Hematopoietic multipotent progenitor cell treated with erythropoietin and hydrocortisone succinate and interleukin-3 and kit ligand, for 8 days (in vitro differentiated cells): ENCODE measurements at regions not wholly inside any gene's neighbourhood (a gene's known extent, or its start where the extent isn't known, plus 50 kb on each side); places are given as distances from the start of the nearest gene placed in this dataset.
A peak's percentile ranks its signal among the peaks of the same experiment; 100 is the strongest.
"Not testable (repeated sequence)": the region's sequence is repeated elsewhere in the genome, so short reads cannot be mapped to it uniquely, and the experiment has no call there.

Experiments
- DNase-seq: peaks from one replicate; pipeline ENCODE4 v3.0.0-alpha.2; 2015

DNA sequence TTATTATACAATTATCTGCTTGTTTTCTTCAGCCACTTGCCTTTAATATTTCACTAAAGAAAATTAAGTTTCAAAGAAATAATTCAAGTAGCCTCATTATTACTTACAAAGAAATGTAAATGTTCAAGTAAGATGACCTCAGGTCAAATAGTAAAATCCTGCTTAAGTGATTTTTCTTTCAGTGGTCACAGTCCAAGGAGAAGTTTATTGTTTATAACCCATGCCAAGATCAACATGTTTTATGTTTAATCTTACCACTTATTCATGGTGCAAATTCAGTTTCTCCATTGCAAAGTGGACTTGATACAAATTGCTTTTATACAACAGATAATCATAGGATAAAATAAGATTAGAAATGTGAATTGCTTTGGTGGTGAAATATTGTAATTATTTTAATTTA, 370.2 kb upstream of the FLRT2 start:
- DNase-seq, result no peak

- no peak for DNase-seq
These were observed 364.9 kb upstream of the FLRT2 start for GRCh38 chr14:85165094-85165493.

DNA sequence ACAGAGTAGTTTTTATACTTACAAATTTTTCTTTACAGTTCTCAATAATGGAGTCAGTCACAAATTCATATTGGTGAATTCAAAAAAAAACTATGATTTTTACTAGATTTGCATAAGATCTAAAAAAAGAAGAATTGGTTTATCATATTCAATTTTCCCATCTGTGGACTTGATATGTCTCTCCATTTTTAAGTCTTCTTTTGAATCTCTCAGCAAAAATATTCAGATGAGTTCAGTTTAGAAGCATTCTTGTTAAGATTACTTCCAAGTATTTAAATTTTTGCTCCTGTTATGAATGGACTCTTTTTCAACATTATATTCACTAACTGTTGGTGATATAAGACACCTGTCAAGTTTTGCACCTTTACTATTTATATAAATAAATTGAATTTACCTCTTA, 360.6 kb upstream of the FLRT2 start:
- DNase-seq, result no peak

DNA sequence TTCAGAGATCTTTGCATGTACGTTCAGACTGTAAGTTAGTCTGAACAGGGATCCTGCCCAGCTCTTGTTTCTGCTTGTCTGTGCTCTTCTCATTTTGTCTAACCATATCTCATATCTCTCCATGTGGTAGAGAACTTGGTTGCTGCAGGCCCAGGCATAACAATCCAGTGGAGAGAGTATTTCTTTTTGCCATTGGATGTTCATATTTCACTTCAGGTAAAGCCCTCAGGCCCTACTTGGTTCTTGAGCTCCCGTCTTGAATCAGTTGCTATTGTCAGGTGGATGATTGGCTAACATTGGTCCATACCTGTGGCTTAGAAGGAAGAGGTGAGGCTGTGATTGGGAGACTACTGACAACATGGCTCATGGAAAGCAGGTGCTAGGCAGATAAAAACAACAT, 357.7 kb upstream of the FLRT2 start:
- no peak for DNase-seq

DNA sequence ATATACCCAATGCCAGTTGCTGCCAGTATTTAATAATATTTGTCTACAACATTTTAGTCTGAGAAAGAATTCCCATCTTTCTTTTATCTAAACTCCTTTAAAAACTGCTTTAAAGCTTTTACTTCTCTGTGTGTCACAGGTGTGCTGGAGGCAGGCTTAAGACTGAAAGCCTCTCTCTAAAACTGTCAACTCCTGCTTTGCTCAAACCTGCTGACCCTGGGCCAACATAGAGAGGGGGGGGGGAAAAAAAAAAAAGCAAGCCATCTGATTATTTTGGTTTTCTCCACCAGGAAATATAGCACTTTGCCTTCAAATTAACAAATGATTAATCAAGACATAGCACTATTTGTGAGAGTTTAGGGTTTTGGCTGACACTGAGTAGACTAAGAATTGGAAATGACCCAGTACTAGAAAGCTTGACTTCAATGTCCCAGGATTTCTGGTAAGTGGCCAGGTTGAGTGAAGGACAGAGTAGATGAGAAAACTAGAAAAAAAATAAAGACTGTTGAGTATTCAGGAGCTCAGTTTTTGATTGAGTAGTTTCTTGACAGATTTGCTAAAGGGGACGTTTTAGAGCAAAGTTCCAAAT, 357.0 kb upstream of the FLRT2 start:
- no peak for DNase-seq

- no peak for DNase-seq
These were observed 354.4 kb upstream of the FLRT2 start for GRCh38 chr14:85175556-85175955.

- DNase-seq, result no peak
These were observed 351.1 kb upstream of the FLRT2 start for GRCh38 chr14:85178864-85179263.

DNA sequence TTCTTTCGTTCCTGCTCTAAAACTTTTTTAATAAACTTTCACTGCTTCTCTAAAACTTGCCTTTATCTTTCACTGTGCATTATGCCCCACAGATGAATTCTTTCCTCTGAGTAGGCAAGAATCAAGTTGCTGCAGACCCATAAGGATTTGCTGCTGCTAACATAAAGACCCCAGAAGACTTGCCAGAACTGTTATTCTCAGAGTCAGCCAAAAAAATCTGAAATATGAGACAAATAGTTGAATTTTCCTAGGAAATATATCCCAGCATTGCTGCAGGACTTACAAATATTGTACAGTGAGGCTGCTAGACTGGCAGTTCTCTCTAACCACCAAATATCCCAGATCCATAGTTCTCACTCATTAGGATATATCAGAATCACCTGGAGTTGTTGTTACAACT, 349.1 kb upstream of the FLRT2 start:
- DNase-seq, result no peak

DNA sequence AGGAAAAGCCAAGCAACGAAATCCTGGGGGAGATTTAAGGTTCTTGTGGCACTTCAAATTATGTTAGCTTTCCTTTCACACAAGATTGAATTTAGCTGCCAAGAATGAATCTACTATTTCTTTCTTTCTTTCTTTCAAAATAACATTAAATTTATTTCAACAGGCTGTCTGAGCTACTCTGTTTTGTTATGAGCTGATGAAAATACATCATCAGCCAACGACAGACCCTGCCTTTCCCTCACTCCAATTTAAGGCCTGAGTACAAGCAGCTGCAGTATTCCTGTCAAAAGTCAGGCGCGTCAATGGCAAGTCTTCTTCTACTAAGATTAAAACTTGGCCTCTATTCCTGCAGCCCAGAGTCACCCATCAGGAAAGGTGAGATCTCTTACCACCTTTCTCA, 347.7 kb upstream of the FLRT2 start:
- no peak for DNase-seq

GRCh38 chr14:85186082-85186481, 343.9 kb upstream of the FLRT2 start:
- DNase-seq, result no peak

DNA sequence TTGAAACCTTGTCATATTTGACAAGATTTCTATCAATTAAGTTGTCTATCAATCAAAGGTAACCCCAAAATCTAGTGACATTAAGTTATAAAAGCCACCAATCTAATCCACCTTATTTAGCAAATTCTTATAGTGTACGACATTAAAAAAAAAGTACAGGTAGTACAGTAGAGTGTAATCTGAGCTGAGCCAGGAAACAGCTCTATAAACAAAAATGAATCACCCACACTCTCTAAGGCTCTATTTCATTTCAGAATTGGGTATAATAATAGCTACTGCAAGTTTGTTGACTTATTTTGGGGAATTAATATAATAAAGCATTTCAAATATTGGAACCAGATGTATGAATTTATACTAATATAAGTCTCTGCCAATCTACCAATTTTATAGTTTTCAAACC, 342.4 kb upstream of the FLRT2 start:
- no peak for DNase-seq

DNA sequence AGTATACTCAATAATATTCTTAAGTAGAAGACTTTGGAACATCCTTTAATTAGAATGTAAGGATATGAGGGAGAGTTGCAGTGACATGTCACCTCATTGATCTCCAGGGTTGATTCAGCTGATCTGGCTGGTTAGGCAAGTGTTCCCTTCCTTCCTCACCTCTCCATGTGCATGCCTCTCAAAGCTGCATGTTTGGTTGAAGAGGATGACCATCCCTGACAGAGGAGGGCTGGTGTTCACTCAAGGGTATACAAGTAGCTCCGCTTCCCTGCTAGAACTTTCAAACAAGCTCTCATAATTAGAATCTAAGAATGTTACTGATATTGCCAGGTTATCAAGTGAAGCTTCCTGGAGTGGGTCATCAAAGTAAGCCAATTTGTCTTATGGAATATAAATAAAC, 341.1 kb upstream of the FLRT2 start:
- no peak for DNase-seq

GRCh38 chr14:85189253-85189652, 340.7 kb upstream of the FLRT2 start:
- not testable (repeated sequence) for DNase-seq

GRCh38 chr14:85190251-85190650, 339.7 kb upstream of the FLRT2 start:
- no peak for DNase-seq

GRCh38 chr14:85191986-85192385, 338.0 kb upstream of the FLRT2 start:
- DNase-seq, result no peak

DNA sequence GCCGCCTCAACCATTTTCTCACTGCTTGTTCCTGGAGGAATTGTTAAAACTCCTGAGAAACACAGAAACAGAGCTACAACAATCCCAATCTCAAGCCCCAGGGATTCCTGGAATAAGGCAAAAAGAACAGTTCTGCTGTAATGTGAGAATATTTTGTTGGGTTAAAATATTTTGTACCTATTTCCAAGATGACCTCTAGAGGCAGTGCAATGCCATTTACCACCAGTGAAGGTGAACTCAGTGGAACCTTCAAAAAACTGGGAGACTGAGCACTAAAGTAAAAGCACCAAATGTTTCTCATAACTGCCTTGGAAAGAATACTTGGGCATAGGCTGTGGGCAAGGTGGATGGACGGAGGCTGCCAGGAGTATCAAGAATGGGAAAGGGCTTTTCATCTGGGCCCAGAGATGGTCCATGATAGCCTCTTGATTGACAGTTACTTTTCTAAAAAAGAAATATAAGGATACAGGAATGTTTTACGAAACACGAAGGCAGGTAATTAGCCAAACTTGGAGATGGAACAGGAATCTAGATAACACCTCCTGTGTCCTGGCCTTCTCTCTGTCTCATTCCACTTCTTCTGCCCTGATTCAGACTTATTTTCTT, 334.0 kb upstream of the FLRT2 start:
- DNase-seq, result peak; percentile 3

- no peak for DNase-seq
These were observed 331.9 kb upstream of the FLRT2 start for GRCh38 chr14:85198001-85198400.

GRCh38 chr14:85205875-85206274, 324.1 kb upstream of the FLRT2 start:
- no peak for DNase-seq

DNA sequence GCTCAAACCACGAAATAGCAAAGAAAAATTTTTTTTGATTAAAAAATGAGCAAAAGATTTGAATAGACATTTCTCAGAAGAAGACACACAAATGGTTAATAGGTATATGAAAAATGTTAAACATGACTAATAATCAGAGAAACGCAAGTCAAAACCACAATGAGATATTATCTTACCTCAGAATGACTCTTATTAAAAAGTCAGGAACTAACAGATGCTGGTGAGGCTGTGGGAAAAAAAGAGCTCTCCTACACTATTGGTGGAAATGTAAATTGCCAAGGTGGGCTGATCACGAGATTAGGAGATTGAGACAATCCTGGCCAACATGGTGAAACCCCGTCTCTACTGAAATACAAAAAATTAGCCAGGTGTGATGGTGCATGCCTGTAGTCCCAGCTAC, 315.5 kb upstream of the FLRT2 start:
- no peak for DNase-seq

- DNase-seq, result no peak
These were observed 312.5 kb upstream of the FLRT2 start for GRCh38 chr14:85217412-85217811.

GRCh38 chr14:85218982-85219381, 311.0 kb upstream of the FLRT2 start:
- no peak for DNase-seq

DNA sequence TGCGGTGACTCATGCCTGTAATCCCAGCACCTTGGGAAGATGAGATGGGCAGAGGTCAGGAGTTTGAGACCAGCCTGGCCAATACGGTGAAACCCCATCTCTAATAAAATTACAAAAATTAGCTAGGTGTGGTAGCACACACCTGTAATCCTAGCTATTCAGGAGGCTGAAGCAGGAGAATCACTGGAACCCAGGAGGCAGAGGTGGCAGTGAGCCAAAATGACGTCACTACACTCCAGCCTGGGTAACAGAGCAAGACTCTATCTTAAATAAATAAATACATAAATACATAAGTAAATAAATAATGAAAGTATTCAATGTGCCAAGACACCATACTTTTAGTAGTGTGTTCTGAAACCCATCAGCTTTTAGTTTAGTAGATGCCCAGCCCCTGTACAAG, 308.1 kb upstream of the FLRT2 start:
- DNase-seq, result no peak

- no peak for DNase-seq
These were observed 307.6 kb upstream of the FLRT2 start for GRCh38 chr14:85222341-85222740.

GRCh38 chr14:85223667-85224066, 306.3 kb upstream of the FLRT2 start:
- DNase-seq, result no peak

DNA sequence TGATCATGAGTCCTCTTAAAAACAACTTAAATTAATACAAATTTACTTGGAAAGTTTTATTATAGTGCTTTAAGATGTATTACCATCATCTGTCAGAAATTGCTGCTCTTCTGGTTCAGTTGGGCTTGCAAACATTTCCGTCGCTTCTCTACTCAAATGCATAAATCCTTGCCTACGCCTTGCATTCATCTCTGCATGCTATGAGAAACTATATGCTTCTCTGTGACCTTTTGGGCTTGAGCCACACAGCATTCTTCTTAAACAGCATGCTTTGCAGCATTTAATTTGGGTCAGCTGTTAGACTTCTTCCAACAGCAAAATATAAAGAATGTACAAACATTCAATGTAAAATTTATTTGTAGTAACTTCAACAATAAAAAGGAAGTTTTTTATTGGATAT, 305.7 kb upstream of the FLRT2 start:
- no peak for DNase-seq
